ENCODE measurements at regions not wholly inside any gene's neighbourhood (a gene's known extent, or its start where the extent isn't known, plus 50 kb on each side); places are given as distances from the start of the nearest gene placed in this dataset.

DNA sequence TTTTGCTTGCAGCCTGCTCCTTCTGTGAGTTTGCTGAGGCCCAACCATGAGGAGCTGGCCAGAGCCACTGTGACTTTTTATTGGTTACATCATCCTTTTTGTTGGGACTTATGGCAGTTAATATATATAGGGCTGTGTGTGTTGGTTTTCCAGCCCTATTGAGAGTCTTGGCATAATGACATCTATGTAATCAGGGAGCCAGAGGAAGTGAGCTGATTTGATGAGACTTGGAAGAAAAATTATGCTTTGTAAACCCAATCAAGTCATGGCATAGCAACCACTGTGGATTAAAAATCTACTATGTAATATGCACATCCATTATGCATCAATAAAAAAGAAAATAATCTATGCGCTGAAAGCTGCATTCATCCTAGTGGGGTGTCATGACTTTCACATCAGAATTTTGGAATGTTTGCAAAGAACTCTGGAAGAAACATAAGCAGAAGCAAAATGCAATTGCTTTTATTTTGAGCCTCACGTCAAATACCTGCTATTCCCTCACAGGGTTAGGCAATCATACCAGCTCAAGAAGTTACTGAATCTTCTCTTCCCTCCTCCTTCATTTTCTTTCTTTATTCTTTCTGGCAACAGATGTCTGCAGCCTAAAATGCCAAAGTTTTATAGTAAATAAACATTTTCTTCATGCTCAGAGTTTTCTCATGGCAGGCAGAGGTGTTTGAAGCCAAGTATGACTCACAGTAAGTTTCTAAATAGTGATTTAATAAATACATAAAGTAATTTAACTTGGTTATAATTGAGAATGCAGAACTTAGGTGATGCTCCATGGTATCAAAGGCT, 308.5 kb downstream of the KCNS3 start:
- H3K4me1 ChIP-seq = no peaks in the 10 kb centered on the region
- intact Hi-C loops (cut with DNase I) = no loop called here
- no peaks in the 10 kb centered on the region for H3K27me3 ChIP-seq
- no peak overlapping the region for H3K4me3 ChIP-seq
- TF ChIP-seq, protein P1, sequence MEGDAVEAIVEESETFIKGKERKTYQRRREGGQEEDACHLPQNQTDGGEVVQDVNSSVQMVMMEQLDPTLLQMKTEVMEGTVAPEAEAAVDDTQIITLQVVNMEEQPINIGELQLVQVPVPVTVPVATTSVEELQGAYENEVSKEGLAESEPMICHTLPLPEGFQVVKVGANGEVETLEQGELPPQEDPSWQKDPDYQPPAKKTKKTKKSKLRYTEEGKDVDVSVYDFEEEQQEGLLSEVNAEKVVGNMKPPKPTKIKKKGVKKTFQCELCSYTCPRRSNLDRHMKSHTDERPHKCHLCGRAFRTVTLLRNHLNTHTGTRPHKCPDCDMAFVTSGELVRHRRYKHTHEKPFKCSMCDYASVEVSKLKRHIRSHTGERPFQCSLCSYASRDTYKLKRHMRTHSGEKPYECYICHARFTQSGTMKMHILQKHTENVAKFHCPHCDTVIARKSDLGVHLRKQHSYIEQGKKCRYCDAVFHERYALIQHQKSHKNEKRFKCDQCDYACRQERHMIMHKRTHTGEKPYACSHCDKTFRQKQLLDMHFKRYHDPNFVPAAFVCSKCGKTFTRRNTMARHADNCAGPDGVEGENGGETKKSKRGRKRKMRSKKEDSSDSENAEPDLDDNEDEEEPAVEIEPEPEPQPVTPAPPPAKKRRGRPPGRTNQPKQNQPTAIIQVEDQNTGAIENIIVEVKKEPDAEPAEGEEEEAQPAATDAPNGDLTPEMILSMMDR (IDR thresholded peaks at IDR 0.05) = no peak
- no peak for DNase-seq (ENCODE audit: low spot score in 2 of 2)
- H3K36me3 ChIP-seq = no peaks in the 10 kb centered on the region
- no peaks in the 10 kb centered on the region for H3K9me3 ChIP-seq
- H3K27ac ChIP-seq = no peak overlapping the region

DNA sequence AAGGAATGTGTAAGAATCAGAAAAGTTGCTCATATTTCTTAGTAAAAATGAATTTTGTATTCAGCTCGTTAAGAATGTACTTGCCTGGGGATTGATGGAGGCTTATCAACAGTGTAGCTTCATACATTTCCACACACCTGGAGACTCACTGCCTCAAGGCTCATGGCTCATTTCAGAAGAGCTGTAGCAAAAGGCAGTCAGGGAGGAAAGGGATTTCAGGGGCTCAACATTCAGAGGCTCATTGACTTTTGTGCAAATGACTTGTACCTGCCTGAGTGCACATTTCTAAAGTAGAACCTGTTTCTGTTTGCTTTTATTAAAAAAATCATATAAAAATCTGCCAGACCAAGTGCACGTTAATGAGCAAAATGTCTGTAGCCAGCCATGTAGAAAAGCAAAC, 304.4 kb downstream of the KCNS3 start:
- Histone ChIP-seq H3K9me3 (no peaks in the 10 kb centered on the region), H3K36me3 (no peaks in the 10 kb centered on the region), H3K27ac (no peak overlapping the region), H3K27me3 (no peaks in the 10 kb centered on the region), H3K4me3 (no peak overlapping the region), H3K4me1 (no peaks in the 10 kb centered on the region)
- no peak for DNase-seq (ENCODE audit: low spot score in 2 of 2)
- TF ChIP-seq, protein P1 (IDR thresholded peaks at IDR 0.05) = no peak
- intact Hi-C loops (cut with DNase I) = no loop called here

DNA sequence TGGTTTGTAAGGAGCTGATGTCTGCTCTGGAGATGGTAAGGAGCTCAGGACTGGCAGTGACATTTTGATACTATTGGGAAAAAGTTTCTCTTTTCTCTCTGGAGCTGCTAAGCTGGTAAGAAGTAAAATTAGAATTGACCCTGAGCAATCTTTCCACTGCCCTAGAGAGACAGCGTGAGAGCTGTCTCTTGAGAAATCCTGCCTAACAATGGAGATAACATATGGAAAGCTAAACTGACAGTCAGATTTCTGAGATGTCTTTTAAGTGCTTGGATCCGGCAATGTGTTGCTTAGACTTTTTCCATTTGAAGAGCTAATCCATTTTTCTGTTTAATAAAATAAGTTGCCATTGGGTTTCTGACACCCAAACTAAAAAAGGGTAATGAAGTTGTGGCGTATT, 302.4 kb downstream of the KCNS3 start:
- H3K27me3 ChIP-seq = no peaks in the 10 kb centered on the region
- H3K9me3 ChIP-seq = no peaks in the 10 kb centered on the region
- H3K27ac ChIP-seq = no peak overlapping the region
- TF ChIP-seq, protein P1 (IDR thresholded peaks at IDR 0.05) = no peak
- H3K4me1 ChIP-seq = no peaks in the 10 kb centered on the region
- H3K4me3 ChIP-seq = no peak overlapping the region
- intact Hi-C loops (cut with DNase I) = no loop called here
- no peaks in the 10 kb centered on the region for H3K36me3 ChIP-seq
- DNase-seq (ENCODE audit: low spot score in 2 of 2) = no peak

DNA sequence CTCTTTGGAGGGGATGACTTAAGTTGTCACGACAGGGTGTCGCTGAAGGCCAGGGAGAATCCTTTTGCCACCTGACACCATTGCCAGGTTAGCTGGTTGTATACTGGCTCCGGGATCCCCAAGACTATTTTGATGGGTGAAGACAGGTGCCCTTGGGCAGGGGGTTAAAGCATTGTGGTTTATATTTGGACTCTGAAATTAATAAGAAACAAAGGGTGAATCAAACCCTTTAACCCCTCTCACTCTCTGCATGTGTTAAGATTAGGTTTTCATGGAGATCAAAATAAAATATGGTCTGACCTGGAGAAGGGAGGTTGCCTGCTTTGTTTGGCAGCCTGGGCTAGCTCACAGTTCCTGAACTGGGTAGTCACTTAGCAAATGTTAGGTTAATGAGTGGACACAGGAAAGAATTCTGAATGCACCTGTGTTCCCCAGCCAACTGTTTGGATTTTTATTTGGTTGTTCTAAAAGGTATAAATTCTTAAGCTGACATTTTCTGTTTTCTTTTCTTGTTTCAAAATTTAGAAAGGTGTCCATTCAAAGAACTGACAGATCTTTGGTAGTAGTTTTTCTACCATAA, 301.7 kb downstream of the KCNS3 start:
- no peak for DNase-seq (ENCODE audit: low spot score in 2 of 2)

DNA sequence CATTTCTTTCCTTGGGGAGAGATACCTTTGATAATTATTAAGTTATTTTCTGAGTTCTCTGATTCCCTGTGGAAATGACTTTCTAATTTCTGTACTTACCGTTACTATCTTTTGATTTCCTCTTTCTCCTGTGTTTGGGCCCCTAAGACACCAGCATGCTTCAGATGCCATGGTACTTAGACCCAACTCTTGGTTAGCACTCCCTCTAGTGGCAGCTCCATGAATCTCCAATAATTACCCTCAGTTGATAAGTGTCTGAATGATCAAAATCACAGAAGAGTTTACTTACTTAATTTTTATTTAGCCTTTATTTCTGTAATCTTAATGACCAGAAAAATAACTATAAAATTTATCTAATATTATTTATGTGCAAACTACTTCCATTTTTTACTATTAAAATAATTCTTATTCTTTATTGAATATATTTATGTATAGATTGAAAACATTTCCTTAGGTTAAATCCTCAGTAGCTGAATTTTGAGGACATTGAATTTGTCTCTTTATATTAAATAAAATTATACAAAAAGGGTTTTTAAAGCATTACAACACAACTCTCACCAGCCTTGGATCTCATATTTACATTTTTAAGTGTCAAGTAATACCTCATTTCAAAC, 300.4 kb downstream of the KCNS3 start:
- Histone ChIP-seq H3K27ac (no peak overlapping the region), H3K27me3 (no peaks in the 10 kb centered on the region), H3K9me3 (no peaks in the 10 kb centered on the region), H3K4me1 (no peaks in the 10 kb centered on the region), H3K36me3 (no peaks in the 10 kb centered on the region), H3K4me3 (no peak overlapping the region)
- DNase-seq (ENCODE audit: low spot score in 2 of 2) = no peak
- TF ChIP-seq, protein P1 (IDR thresholded peaks at IDR 0.05) = peak in 2 of 3 experiments; percentile 74 to 83
- intact Hi-C loops (cut with DNase I) = loop anchor here (1.0 to 10.0 kb wide), 2 partner anchors 196 to 328 kb away; no protein-coding TSS in a partner anchor

More for the DNA sequence above, 301.7 kb downstream of the KCNS3 start:
- TF ChIP-seq, protein P1 (IDR thresholded peaks at IDR 0.05) = no peak
- Histone ChIP-seq H3K36me3 (no peaks in the 10 kb centered on the region), H3K4me3 (no peak overlapping the region), H3K27ac (no peak overlapping the region), H3K4me1 (no peaks in the 10 kb centered on the region), H3K9me3 (no peaks in the 10 kb centered on the region), H3K27me3 (no peaks in the 10 kb centered on the region)
- intact Hi-C loops (cut with DNase I) = no loop called here
